HepG2 (cell line): ENCODE measurements at regions not wholly inside any gene's neighbourhood (a gene's known extent, or its start where the extent isn't known, plus 50 kb on each side); places are given as distances from the start of the nearest gene placed in this dataset.

Experiments
- ATF3 ChIP-seq: sonication (generic); formaldehyde crosslinking; IDR thresholded peaks from 2 replicates; pipeline ENCODE4 v1.4.0; 2020; ENCODE audit warnings: missing genetic modification reagents
- BATF2 ChIP-seq: sonication (generic); formaldehyde crosslinking; IDR thresholded peaks from 2 replicates; pipeline ENCODE4 v1.8.0; 2022; ENCODE audit warnings: mild to moderate bottlenecking, missing genetic modification reagents, moderate library complexity
- DMTF1 ChIP-seq: sonication (generic); formaldehyde crosslinking; IDR thresholded peaks from 2 replicates; pipeline ENCODE4 v1.4.0; 2020; ENCODE audit warnings: mild to moderate bottlenecking, missing genetic modification reagents
- EP300 ChIP-seq, 3 experiments: sonication (generic) in 1 of 3; formaldehyde crosslinking in 1 of 3; IDR thresholded peaks; 2 replicates each; pipeline versions ENCODE4 v1.5.1 to v1.6.1; 2011 to 2020; ENCODE audit warnings: low read depth in 2 of 3, low read length in 2 of 3, borderline replicate concordance in 1 of 3, improper control_type of control experiment in 1 of 3, mild to moderate bottlenecking in 1 of 3, missing genetic modification reagents in 1 of 3, moderate library complexity in 1 of 3
- JDP2 ChIP-seq: sonication (generic); formaldehyde crosslinking; IDR thresholded peaks from 2 replicates; pipeline ENCODE4 v1.8.1; 2022; ENCODE audit warnings: missing genetic modification reagents, borderline replicate concordance
- MBNL3 ChIP-seq: fragments of 250-450 bp; sonication (Bioruptor Pico); conservative IDR thresholded peaks from 2 replicates; pipeline ENCODE4 v1.8.0; 2022; ENCODE audit warnings: mild to moderate bottlenecking, inconsistent platforms
- MEIS2 ChIP-seq: sonication (generic); formaldehyde crosslinking; IDR thresholded peaks from 2 replicates; pipeline ENCODE4 v1.9.0; 2021; ENCODE audit warnings: mild to moderate bottlenecking, missing genetic modification reagents
- NCOR1 ChIP-seq: fragments of 200-600 bp; sonication (generic); IDR thresholded peaks from 2 replicates; pipeline ENCODE4 v1.7.0; 2017; ENCODE audit warnings: antibody characterized with exemption, low read length, borderline replicate concordance
- NFIB ChIP-seq: sonication (generic); formaldehyde crosslinking; IDR thresholded peaks from 2 replicates; pipeline ENCODE4 v1.9.0; 2021; ENCODE audit warnings: missing genetic modification reagents, mild to moderate bottlenecking, borderline replicate concordance
- PAX8 ChIP-seq: sonication (generic); formaldehyde crosslinking; IDR thresholded peaks from 2 replicates; pipeline ENCODE4 v1.8.0; 2022; ENCODE audit warnings: mild to moderate bottlenecking, missing genetic modification reagents, borderline replicate concordance
- PHF21A ChIP-seq: sonication (generic); formaldehyde crosslinking; IDR thresholded peaks from 2 replicates; pipeline ENCODE4 v1.5.0; 2020; ENCODE audit warnings: mild to moderate bottlenecking, missing genetic modification reagents
- SAP130 ChIP-seq: IDR thresholded peaks from 2 replicates; pipeline ENCODE4 v1.6.1; 2016; ENCODE audit warnings: low read depth
- YEATS2 ChIP-seq: sonication (generic); formaldehyde crosslinking; IDR thresholded peaks from 2 replicates; pipeline ENCODE4 v1.4.0; 2020; ENCODE audit warnings: missing genetic modification reagents, borderline replicate concordance
- ZBTB1 ChIP-seq: sonication (generic); formaldehyde crosslinking; IDR thresholded peaks from 2 replicates; pipeline ENCODE4 v1.4.0; 2020; ENCODE audit warnings: missing genetic modification reagents, borderline replicate concordance
- ZBTB7A ChIP-seq: sonication (generic); formaldehyde crosslinking; IDR thresholded peaks from 2 replicates; pipeline ENCODE4 v1.8.0; 2022; ENCODE audit warnings: mild to moderate bottlenecking, missing genetic modification reagents
- ZNF124 ChIP-seq: sonication (generic); formaldehyde crosslinking; IDR thresholded peaks from 2 replicates; pipeline ENCODE4 v1.4.0; 2020; ENCODE audit warnings: missing genetic modification reagents
- ZNF142 ChIP-seq: sonication (generic); formaldehyde crosslinking; IDR thresholded peaks from 2 replicates; pipeline ENCODE4 v1.4.0; 2020; ENCODE audit warnings: missing genetic modification reagents
- ZNF232 ChIP-seq: sonication (generic); formaldehyde crosslinking; IDR thresholded peaks from 2 replicates; pipeline ENCODE4 v1.4.0; 2020; ENCODE audit warnings: missing genetic modification reagents, borderline replicate concordance
- ZNF557 ChIP-seq: sonication (generic); formaldehyde crosslinking; IDR thresholded peaks from 2 replicates; pipeline ENCODE4 v1.4.0; 2020; ENCODE audit warnings: missing genetic modification reagents

GRCh38 chr6:3905945-3906845 lies 57.0 kb downstream of the FAM50B start (continued):
- peak; percentile 29; the same call in 1 of the 2 replicates for TF ChIP-seq DMTF1 (CRISPR knock-in tag)
- peak; percentile 99 for TF ChIP-seq ZNF557 (CRISPR knock-in tag)
- TF ChIP-seq ATF3 (CRISPR knock-in tag): no peak; the same call in 1 of the 2 replicates
- TF ChIP-seq ZNF124: no peak; the same call in none of the 2 replicates
- TF ChIP-seq NCOR1: peak; percentile 86; the same call in 1 of the 2 replicates
- no peak for TF ChIP-seq BATF2
- peak; percentile 90; the same call in 1 of the 2 replicates for TF ChIP-seq MEIS2
- TF ChIP-seq PAX8 (CRISPR knock-in tag): no peak
- no peak for TF ChIP-seq MBNL3 (CRISPR knock-in tag)
- peak; percentile 79 for TF ChIP-seq ZNF142 (CRISPR knock-in tag)
- TF ChIP-seq ZBTB1 (CRISPR knock-in tag): no peak
- TF ChIP-seq ZBTB7A (CRISPR knock-in tag): 0 out of 2 replicates have a peak, but pooled peaks have one; percentile 31
- peak; percentile 70; the same call in 1 of the 2 replicates for TF ChIP-seq YEATS2 (CRISPR knock-in tag)
- peak; percentile 77 to 91 for TF ChIP-seq EP300 (IDR thresholded peaks at IDR 0.05; ENCODE audit: low read depth in 2 of 2, low read length in 2 of 2)
- peak; percentile 88 for TF ChIP-seq EP300 (CRISPR knock-in tag; IDR thresholded peaks at IDR 0.05; ENCODE audit: borderline replicate concordance)
- TF ChIP-seq SAP130 (CRISPR knock-in tag): peak; percentile 84
- peak; percentile 86 for TF ChIP-seq PHF21A
- TF ChIP-seq ZNF232 (CRISPR knock-in tag): peak; percentile 90; the same call in 1 of the 2 replicates
- no peak for TF ChIP-seq NFIB
- no peak for TF ChIP-seq JDP2 (CRISPR knock-in tag)
